GM19468 (cell line): ENCODE measurements at regions not wholly inside any gene's neighbourhood (a gene's known extent, or its start where the extent isn't known, plus 50 kb on each side); places are given as distances from the start of the nearest gene placed in this dataset.

Experiments used
- ATAC-seq: cut with Tn5 transposase; IDR thresholded peaks from one replicate; pipeline ENCODE4 v1.9.1; 2021; ENCODE audit warnings: mild to moderate bottlenecking, moderate library complexity, moderate number of reproducible peaks; ENCODE audit not compliant: unreplicated experiment; ENCODE audit errors: extremely low read depth

- ATAC-seq, result no peak
Observed at GRCh38 chrX:39955625-39956024, 142.1 kb downstream of the BCOR start.

GRCh38 chrX:39956803-39957394 lies 140.9 kb downstream of the BCOR start:
- ATAC-seq, result no peak

GRCh38 chrX:39957816-39958566 lies 139.8 kb downstream of the BCOR start:
- ATAC-seq, result no peak

GRCh38 chrX:39958850-39959249 lies 138.9 kb downstream of the BCOR start:
- no peak for ATAC-seq

- ATAC-seq, result no peak
Observed at GRCh38 chrX:39960219-39960618, 137.5 kb downstream of the BCOR start.

GRCh38 chrX:39961441-39961840 lies 136.3 kb downstream of the BCOR start:
- no peak for ATAC-seq

- ATAC-seq, result no peak
Observed at GRCh38 chrX:39965051-39965573, 132.6 kb downstream of the BCOR start.

- ATAC-seq, result no peak
Observed at GRCh38 chrX:39966176-39966575, 131.6 kb downstream of the BCOR start.

GRCh38 chrX:39967348-39967747 lies 130.4 kb downstream of the BCOR start:
- ATAC-seq, result no peak

GRCh38 chrX:39969099-39969818 lies 128.5 kb downstream of the BCOR start:
- no peak for ATAC-seq

- ATAC-seq, result no peak
Observed at GRCh38 chrX:39969819-39970504, 127.8 kb downstream of the BCOR start.

- no peak for ATAC-seq
Observed at GRCh38 chrX:39971760-39972159, 126.0 kb downstream of the BCOR start.

- ATAC-seq, result no peak
Observed at GRCh38 chrX:39972340-39972739, 125.4 kb downstream of the BCOR start.

- no peak for ATAC-seq
Observed at GRCh38 chrX:39973810-39974209, 123.9 kb downstream of the BCOR start.

- ATAC-seq, result no peak
Observed at GRCh38 chrX:39974270-39974669, 123.5 kb downstream of the BCOR start.

GRCh38 chrX:39975101-39975925 lies 122.4 kb downstream of the BCOR start:
- ATAC-seq, result no peak

- no peak for ATAC-seq
Observed at GRCh38 chrX:39981946-39982345, 115.8 kb downstream of the BCOR start.

- no peak for ATAC-seq
Observed at GRCh38 chrX:39982948-39983347, 114.8 kb downstream of the BCOR start.

GRCh38 chrX:39983715-39984114 lies 114.0 kb downstream of the BCOR start:
- no peak for ATAC-seq
